HG03521 (cell line): ENCODE measurements at regions not wholly inside any gene's neighbourhood (a gene's known extent, or its start where the extent isn't known, plus 50 kb on each side); places are given as distances from the start of the nearest gene placed in this dataset.

Source experiments
- ATAC-seq: cut with Tn5 transposase; IDR thresholded peaks from one replicate; pipeline ENCODE4 v1.9.1; 2021; ENCODE audit warnings: mild to moderate bottlenecking, moderate library complexity; ENCODE audit not compliant: unreplicated experiment

DNA sequence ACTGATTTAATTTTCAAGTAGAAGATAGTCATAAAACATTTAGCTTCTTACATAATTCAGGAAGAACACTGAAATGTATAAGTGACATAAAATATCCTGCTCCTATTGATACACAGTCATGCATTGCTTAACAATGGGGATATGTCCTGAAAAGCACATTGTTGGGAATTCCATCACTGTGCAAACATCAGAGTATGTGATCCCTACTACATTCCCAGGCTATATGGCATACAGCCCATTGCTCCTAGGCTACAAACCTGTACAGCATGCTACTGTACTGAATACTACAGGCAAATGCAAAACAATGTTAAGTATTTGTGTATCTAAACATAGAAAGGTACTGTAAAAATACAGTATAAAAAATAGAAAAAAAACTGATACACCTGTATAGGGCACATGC lies 723.9 kb upstream of the ARGLU1 start:
- no peak for ATAC-seq

GRCh38 chr13:107289540-107289939 lies 721.6 kb upstream of the ARGLU1 start:
- ATAC-seq: no peak

DNA sequence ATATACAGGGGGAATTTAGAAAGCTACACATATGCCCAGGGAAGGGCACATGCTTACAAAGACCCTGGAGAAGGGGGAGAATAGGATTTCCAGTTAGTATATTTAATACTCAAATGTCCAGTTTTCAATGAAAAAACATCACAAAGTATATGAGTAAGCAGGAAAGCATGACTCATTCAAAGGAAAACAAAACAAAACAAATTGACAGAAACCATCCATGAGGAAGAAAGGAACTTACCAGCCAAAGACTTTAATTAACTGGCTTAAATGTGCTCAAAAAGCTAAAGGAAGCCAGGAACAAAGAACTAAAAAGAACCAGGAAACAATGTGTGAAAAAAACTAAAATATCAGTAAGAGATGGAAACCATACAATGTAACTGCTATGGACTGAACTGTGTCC lies 716.2 kb upstream of the ARGLU1 start:
- no peak for ATAC-seq

- ATAC-seq: no peak
Measured at GRCh38 chr13:107277911-107278310, 710.0 kb upstream of the ARGLU1 start.

DNA sequence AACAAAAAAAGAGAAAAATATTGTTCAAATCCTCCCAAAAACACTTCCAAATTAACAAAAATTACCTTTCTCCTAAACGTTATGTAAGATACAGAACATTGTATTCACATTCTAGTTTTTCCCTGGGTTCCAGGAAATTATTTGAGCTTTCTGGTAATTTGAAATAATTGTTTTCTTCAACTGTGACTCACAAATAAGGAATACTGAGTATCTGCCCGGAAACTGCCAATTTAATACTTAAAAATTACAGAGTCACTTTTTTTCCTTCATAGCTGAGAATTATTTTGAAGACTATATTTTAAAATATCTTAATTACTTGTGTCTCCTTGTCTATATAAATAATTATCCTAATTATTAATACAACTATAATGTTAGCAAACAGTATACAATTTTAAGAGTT lies 709.0 kb upstream of the ARGLU1 start:
- no peak for ATAC-seq

GRCh38 chr13:107275945-107276614 lies 708.1 kb upstream of the ARGLU1 start:
- no peak for ATAC-seq

GRCh38 chr13:107275312-107275711 lies 707.4 kb upstream of the ARGLU1 start:
- ATAC-seq: no peak

GRCh38 chr13:107271227-107271626 lies 703.3 kb upstream of the ARGLU1 start:
- ATAC-seq: no peak

DNA sequence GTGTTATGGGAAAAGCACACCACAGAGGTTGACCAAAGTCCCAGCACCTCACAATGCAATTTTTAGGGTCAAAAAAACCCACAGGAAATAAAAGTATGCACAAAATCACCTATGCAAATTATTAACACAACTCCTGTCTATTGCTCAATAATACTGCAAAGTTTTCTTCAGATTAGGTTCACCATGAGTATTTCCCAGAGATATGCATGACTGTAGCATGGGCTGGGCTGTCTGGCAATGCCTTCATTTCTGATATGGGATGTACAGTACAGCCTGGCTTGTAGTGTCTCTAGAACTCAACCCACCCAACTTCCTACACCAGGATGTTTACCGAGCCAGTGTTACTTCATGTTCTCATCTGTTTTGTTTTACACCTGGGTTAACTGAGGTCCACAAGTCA lies 698.7 kb upstream of the ARGLU1 start:
- no peak for ATAC-seq

GRCh38 chr13:107258599-107259187 lies 690.8 kb upstream of the ARGLU1 start:
- no peak for ATAC-seq

DNA sequence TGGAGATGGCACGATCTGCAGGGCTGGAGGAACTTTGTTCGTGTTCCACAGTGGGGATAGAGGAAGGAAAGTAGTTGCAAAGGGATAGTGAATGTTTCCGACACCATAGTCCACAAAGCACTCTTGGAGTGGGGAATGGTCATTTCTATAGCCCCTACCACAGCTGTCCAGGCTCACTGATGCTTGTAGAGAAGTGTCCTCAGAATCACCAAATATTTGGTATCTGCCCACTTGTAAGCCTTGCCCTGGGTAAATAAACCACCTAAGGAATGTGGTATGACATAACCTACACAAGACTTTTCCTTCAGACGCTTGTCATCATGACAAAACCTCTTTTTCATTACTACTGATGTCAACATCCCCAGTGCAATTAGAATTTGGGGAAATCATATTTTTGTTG lies 686.5 kb upstream of the ARGLU1 start:
- ATAC-seq: no peak

DNA sequence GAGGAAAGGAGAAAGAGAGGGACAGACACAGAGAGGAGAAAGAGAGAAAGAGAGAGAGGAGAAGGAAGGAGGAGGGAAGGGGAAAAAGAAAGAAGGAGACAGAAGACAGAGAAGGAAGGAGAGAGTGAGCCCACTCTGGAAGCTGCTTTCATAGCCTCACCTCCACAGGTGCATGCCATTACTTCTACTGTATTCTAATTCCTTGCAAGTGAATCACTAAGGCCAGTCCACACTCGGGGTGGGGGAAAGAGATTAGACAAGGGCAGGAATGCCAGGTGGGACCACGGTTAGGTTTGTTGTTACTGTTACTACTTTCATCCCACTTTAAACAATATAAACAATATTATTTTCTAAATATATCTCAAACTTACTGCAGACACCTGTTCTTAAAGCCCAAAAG lies 684.5 kb upstream of the ARGLU1 start:
- no peak for ATAC-seq

GRCh38 chr13:107252021-107252420 lies 684.1 kb upstream of the ARGLU1 start:
- ATAC-seq: no peak

- no peak for ATAC-seq
Measured at GRCh38 chr13:107251341-107251740, 683.4 kb upstream of the ARGLU1 start.

- no peak for ATAC-seq
Measured at GRCh38 chr13:107250628-107251027, 682.7 kb upstream of the ARGLU1 start.

- no peak for ATAC-seq
Measured at GRCh38 chr13:107244241-107244640, 676.3 kb upstream of the ARGLU1 start.

DNA sequence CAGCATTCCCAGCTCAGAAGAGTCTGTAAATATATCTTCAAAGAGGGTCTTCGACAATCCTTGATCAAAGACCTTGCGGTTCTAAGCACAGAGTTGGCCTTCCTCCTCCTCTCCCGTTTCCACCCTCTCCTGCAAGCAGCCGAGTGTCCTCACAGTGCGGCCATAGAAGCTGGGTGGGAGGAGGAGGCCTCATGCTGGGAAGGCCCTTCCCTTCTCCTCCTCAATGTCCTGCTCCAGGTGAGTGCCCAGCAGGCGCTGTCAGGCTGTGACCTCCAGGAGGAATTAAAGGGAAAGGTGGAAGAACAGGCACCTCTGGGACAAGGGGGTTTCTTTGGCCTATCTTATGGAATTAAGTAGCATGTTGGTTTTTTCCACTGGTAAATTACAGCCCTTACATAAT lies 674.2 kb upstream of the ARGLU1 start:
- no peak for ATAC-seq

- ATAC-seq: no peak
Measured at GRCh38 chr13:107241381-107241780, 673.4 kb upstream of the ARGLU1 start.

DNA sequence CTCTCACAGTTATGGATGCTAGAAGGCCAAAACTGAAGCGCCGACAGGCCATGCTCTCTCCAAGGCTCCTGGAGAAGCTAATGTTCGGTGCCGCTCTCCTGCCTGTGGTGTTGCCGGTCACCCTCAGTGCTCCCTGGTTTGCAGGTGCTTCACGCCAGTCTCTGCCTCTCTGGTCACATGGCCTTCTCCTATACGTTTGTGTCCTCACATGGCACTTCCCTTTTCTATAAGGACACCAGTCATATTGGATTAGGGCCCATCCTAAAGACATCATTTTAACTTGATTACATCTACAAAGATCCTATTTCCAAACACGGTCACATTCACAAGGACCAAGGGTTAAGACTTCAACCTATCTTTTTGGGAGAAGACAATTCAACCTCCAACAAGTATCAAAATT lies 671.3 kb upstream of the ARGLU1 start:
- ATAC-seq: no peak

DNA sequence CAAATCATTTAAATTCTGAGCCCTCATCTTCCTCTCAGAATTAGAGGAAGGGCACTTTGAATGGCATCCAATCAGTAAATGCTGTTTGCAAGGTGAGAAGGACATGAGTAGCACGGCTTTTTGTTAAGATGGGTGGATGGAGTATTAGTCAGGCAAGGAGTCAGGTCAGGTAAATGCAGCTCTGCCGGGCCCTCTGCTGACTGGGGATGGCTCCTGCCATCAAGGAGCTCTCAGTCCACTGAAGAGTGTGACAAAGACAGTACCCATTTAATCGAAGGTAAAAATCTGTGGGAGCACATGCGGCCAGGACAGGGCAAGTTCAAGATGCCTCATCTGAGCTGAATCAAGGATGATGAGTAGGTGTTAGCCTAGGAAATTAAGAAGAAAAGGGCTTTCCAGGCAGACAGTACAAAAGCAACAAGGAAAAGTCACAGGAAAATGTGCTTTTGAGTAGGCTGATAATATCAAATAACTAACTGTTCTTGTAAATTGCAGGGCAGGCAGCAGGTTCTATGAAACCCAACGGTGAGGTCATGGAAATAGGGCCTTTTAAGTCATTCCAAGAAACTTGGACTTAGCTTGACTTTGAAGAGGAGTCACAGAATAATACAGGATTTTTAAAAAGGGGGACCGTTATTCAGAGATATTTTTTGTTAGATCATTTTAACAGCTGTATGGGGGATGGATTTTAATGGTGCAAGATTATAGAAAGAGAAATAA lies 670.5 kb upstream of the ARGLU1 start:
- no peak for ATAC-seq

DNA sequence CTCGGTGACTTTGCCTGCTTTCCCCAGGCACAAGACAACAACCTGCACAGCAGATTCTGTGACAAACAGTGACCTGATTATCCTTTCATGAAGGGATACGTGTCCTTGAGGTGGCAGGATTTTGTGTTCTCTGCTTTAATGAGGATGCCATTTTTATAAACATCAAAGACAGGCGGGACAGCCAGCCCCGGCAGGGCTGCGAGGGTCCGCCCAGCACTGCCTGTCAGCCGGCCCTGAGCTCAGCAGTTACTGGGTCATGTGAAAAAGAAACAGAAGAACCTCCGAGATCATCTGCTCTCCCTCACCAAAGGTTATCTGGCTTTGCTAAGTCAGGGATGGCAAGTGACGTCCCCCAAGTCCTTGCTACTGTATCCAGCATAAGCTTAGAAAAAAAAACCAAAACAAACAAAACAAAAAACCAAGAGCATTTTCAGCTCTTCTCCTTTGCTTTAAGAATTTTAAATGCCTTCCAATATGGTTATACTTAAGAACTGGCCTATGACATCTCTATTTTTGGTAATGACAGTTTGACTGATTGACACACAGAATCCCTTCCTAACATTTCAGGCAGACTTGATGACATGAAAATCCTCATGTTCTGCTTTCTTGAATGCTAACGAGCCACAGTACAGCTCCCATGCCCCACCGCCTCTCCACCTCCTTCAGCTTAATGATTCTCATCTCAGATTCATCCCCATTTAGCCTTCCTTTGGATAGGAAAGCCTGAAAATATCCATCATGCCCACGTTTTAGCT lies 666.6 kb upstream of the ARGLU1 start:
- no peak for ATAC-seq

GRCh38 chr13:107233541-107233940 lies 665.6 kb upstream of the ARGLU1 start:
- no peak for ATAC-seq
